Mesenteric fat pad (tissue), 1 donor: ENCODE measurements at regions not wholly inside any gene's neighbourhood (a gene's known extent, or its start where the extent isn't known, plus 50 kb on each side); places are given as distances from the start of the nearest gene placed in this dataset.

ENCODE experiments used
- DNase-seq: peaks from one replicate; pipeline ENCODE4 v3.0.0-alpha.2; 2020; ENCODE audit warnings: low spot score
- donor health status: DM: yes; HTN: yes; CAD: no.

GRCh38 chr10:131444286-131444685 is 132.8 kb upstream of the TCERG1L start:
- peak; percentile 51 for DNase-seq

- peak; percentile 65 for DNase-seq
Observed at GRCh38 chr10:131444862-131445461, 133.4 kb upstream of the TCERG1L start.

GRCh38 chr10:131445623-131446022 is 134.1 kb upstream of the TCERG1L start:
- peak; percentile 87 for DNase-seq

GRCh38 chr10:131446171-131446570 is 134.7 kb upstream of the TCERG1L start:
- DNase-seq: peak; percentile 30

- peak; percentile 57 for DNase-seq
Observed at GRCh38 chr10:131448171-131448570, 136.7 kb upstream of the TCERG1L start.

GRCh38 chr10:131448883-131449282 is 137.4 kb upstream of the TCERG1L start:
- DNase-seq: peak; percentile 88

GRCh38 chr10:131450216-131450765 is 138.8 kb upstream of the TCERG1L start:
- peak; percentile 80 for DNase-seq

- peak; percentile 77 for DNase-seq
Observed at GRCh38 chr10:131451407-131452015, 140.0 kb upstream of the TCERG1L start.

- DNase-seq: peak; percentile 74
Observed at GRCh38 chr10:131452926-131453720, 141.6 kb upstream of the TCERG1L start.

GRCh38 chr10:131453721-131454634 is 142.5 kb upstream of the TCERG1L start:
- DNase-seq: peak; percentile 87

- peak; percentile 53 for DNase-seq
Observed at GRCh38 chr10:131456411-131456810, 144.9 kb upstream of the TCERG1L start.

- no peak for DNase-seq
Observed at GRCh38 chr10:131461093-131461492, 149.6 kb upstream of the TCERG1L start.

GRCh38 chr10:131464789-131465188 is 153.3 kb upstream of the TCERG1L start:
- peak; percentile 76 for DNase-seq

- DNase-seq: no peak
Observed at GRCh38 chr10:131469551-131469950, 158.0 kb upstream of the TCERG1L start.

GRCh38 chr10:131473645-131474044 is 162.1 kb upstream of the TCERG1L start:
- DNase-seq: no peak

- no peak for DNase-seq
Observed at GRCh38 chr10:131474416-131474815, 162.9 kb upstream of the TCERG1L start.

- DNase-seq: peak; percentile 83
Observed at GRCh38 chr10:131475043-131475442, 163.5 kb upstream of the TCERG1L start.

GRCh38 chr10:131475803-131476202 is 164.3 kb upstream of the TCERG1L start:
- no peak for DNase-seq

GRCh38 chr10:131477457-131478121 is 166.1 kb upstream of the TCERG1L start:
- DNase-seq: no peak

- DNase-seq: no peak
Observed at GRCh38 chr10:131478377-131478989, 167.0 kb upstream of the TCERG1L start.
